IPS-18c (cell line): ENCODE measurements at regions not wholly inside any gene's neighbourhood (a gene's known extent, or its start where the extent isn't known, plus 50 kb on each side); places are given as distances from the start of the nearest gene placed in this dataset.

Source experiments
- H3K4me3 ChIP-seq: 2 replicates; pipeline ENCODE4 v1.7.0; 2013; ENCODE audit warnings: low read depth, mild to moderate bottlenecking, low read length, moderate library complexity; ENCODE audit not compliant: insufficient read depth
- H3K9me3 ChIP-seq: one replicate; pipeline ENCODE4 v1.6.1; 2013; ENCODE audit warnings: mild to moderate bottlenecking, low read length, moderate library complexity; ENCODE audit not compliant: control insufficient read depth, insufficient read depth

DNA sequence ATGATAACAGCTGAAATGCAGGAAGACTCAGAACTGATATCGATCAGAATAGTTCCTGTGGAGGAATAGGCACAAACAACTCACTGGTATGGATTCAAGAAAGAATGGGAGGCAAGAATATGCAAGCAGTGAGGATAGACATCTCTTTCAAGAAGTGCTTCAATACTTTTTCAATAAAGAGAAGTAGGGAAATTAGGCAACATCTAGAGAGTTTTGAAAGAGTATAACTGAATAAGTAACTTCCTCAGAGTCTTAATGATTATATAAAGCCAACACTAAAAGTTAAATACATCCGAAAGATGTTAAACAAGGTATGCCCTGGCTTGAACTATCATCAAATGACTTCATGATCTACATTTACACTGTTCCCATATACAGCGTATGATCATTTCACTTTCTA is 1443.0 kb downstream of the PCDH7 start:
- Histone ChIP-seq H3K9me3 (no peaks in the 10 kb centered on the region), H3K4me3 (no peak overlapping the region)

DNA sequence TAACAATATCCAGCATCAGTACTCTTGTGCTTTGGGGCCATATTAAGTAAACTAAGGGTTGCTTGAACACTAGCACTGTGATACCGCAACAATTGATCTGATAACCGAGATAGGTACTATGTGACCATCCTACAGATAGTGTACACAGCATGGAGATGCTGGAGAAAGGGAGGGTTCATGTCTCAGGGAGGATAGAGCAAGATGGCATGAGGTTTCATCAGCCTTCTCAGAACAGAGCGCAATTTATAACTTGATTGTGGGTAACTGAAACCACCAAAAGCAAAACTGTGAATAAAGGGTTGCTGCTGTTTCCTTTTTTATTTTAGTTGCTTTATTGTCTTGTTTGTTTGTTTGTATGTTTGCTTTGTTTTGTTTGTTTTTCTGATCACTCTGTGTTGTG is 1449.7 kb downstream of the PCDH7 start:
- Histone ChIP-seq H3K9me3 (no peaks in the 10 kb centered on the region), H3K4me3 (no peak overlapping the region)

DNA sequence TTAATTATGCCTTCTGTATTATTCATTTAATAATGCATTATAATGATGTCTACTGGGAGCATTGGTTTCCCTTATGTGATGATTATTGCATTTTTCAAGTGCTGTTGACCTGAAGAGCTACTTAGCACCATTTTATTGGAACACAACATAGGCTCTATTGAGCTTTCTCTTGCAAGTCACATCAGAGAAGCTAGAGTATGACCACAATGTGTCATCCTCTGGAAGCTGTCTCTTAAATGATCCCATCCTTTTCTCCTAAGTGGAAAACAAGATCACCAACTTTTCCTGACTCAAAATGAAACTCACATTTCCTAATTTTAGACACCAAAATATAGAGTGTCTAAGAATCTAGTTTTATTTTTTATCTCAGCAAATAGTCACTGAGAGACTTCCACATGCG is 1451.9 kb downstream of the PCDH7 start:
- H3K9me3 ChIP-seq: no peaks in the 10 kb centered on the region
- H3K4me3 ChIP-seq: no peak overlapping the region

DNA sequence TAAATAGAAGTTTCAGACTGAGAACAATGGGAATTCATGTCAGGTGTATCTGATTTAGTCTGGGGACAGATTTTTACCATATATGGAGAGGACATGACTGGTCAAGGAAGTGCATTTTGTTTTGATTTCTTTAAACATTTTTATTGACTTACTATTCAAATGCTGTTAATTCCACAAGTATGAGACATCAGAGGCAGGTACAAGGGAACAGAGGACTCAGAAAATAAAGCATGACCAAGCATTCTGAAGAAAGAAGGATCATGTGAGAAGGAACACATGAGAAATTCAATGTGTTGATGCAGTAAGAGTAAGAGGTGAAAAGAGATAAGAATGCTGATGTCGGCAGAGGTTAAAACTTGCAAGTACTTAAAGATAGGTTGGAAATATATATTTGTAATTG is 1452.6 kb downstream of the PCDH7 start:
- Histone ChIP-seq H3K9me3 (no peaks in the 10 kb centered on the region), H3K4me3 (no peak overlapping the region)

DNA sequence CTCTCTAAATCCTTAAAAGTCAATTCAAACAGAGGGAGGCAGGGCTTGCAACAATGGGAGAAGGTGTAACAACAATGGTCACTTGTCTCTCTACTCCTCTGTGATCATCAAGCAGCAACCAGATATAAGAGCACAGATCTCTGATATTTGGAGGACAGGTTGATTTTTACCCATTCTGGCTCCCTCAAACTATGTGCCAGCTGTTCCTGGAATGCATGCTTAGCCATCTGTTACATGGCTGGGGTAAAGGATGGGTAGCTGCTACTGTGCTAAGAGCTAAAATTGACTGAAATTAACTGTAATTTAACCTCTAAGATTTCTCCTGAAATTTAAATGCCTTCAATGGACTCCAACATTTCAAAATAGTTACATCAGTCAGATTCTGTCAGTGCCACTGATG is 1459.9 kb downstream of the PCDH7 start:
- Histone ChIP-seq H3K9me3 (no peaks in the 10 kb centered on the region), H3K4me3 (no peak overlapping the region)

DNA sequence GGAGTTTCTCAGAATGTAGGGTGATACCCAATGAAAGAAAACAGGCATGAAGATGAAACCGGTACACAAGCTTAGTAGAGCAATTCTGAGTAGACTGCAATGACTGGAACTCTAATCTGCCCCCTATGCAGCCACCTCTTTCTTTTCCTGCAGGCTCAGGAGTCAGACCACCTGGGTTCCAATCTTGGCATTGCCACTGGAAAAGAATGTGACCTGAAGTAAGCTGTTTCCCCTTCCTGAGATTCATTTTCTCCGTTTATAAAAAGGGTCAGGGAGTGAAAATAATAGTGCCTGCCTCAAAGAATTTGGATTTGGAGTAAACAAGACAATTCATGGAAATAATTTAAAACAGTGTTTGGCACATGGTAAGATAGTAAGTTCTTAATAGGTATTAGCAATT is 1464.0 kb downstream of the PCDH7 start:
- no peak overlapping the region for H3K4me3 ChIP-seq
- H3K9me3 ChIP-seq: no peaks in the 10 kb centered on the region

DNA sequence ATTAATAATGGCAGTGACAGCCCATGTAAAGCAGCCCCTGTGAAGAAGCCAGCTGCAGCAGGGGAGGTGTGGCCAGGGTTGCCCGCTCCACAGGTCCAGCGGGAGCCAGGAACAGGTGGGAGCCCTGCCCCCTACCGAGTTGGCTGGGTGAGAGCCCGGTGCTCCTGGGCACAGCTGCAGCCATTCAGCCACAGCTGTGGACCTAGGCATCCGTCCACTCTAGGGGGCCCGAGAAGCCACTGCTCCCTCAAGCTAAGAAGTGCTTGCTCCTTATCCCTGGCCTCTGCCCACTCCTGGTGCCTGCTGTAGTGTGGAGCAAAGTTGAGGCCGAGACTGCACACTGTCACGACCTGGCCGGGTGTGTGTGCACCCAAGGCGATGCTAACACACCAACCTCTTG is 1469.0 kb downstream of the PCDH7 start:
- Histone ChIP-seq H3K4me3 (no peak overlapping the region), H3K9me3 (peaks cover 2% of the 10 kb centered on the region)

DNA sequence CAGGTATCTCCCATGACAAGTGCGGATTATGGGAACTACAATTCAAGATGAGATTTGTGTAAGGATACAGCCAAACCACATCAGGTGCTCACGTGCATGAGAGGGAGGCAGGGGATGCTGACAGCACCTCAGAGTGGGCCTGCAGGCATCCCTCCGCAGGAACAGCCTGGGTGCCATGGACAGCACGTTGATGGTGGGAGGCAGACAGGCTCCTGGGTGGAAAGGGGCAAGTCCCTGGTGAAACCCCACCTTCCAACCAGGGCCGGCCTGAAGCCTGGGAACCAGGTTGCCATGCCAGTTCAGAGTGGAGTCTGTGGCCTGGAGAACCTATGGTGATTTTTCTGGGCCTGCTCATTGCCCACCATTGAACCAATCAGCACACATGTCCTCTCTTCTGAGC is 1469.6 kb downstream of the PCDH7 start:
- Histone ChIP-seq H3K9me3 (peaks cover 2% of the 10 kb centered on the region), H3K4me3 (no peak overlapping the region)

DNA sequence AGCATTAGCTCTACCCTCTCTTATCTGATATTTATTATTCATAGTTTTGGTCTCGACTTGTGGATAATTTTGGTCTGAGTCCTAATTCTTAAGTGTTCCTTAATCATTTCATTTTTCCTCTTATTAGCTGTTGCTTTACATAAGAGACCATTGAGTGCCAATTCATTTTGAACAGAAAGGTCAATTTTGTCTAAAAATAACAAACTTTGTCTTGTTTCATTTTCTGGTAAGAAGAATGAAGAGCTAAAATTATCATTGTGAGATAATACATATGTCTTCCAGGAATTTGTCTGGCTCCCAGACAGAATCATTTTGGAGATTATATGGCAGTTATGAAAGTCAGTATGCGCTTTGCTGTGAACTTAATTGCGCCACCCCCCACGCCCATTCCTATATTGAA is 1471.8 kb downstream of the PCDH7 start:
- peaks cover 2% of the 10 kb centered on the region for H3K9me3 ChIP-seq
- H3K4me3 ChIP-seq: no peak overlapping the region

DNA sequence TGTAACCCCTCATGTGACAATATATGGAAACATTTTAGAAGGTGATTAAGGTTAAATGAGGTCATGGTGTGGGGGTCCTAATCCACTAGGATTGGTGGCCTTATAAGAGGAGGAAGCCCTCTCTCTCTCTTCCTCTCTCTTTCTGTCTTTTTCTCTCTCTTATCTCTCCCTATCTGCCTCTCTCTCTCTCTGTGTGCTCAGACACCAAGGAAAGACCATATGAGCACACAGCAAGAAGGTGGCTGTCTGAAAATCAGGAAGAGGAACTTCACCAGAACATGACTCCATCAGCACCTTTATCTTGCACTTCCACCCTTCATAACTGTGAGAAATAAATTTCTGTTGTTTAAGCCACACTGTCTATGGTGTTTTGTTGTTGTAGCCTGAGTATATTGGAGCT is 1472.2 kb downstream of the PCDH7 start:
- H3K4me3 ChIP-seq: no peak overlapping the region
- peaks cover 2% of the 10 kb centered on the region for H3K9me3 ChIP-seq

DNA sequence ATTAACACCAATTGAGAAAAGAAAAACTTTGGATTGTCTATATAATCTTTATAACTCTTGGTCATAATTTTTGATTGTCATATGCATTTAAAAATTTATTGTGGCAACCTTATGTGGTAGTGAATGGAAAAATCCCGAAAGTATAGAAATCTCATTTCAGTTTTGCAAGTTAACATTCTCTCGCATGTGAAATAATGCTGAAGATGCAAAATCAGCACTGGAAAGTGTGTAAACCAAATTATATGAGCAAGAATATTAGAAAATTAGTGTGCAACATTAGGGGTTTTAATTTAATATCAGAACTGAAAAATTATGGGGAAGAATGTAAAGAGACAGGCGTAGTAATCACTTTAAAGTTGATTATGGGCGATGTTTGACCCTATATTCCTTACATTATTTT is 1472.8 kb downstream of the PCDH7 start:
- Histone ChIP-seq H3K4me3 (no peak overlapping the region), H3K9me3 (peaks cover 2% of the 10 kb centered on the region)

DNA sequence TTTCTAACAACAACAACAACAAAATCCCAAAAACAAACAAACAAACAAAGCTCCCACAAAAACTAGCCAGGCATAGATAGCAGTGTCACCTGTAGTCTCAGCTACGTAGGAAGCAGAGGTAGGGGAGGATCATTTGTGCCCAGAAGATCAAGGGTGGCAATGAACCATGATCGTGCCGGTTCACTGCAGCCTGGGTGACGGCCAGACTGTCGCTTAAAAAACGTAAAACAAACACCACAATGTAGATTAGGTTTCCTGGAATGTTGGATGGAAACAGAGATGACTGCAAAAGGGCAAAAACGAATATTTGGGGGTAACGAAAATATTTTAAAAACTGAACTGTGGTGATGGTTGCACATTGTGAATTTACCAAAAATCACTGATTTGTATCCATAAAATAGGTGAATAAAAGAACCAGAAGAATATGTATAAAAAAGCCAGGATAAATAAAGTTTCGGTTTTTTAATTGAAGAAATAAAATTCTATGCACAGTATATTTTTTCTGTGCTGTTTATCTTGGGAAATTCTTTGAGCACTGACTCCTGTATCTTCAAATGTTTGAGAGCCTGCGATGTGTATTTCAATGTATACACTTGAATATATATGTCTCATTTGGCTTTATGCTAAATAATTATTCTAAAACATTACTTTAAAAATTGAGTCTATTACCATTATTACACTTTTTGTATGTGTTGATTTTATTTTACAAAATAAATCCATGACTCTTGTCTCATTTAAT is 1477.0 kb downstream of the PCDH7 start:
- H3K4me3 ChIP-seq: no peak overlapping the region
- no peaks in the 10 kb centered on the region for H3K9me3 ChIP-seq

DNA sequence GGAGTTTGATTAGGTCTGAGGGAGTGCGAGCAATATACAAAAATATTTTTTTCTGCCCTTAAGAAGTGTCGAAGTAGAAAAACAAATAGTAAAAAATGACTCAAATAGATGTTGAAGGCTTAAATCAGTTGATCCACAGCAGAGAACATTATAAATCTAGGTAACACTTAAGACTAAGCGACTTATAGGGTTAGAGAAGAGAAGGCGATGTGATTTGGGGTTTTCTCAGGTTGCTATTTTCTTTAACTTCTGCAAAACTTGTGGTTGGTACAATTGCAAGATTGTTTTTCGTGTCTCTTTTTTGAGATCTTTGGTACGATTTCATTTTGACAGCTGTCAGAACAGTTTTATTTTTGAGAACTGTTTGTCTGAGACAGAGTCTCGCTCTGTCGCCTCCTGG is 1479.5 kb downstream of the PCDH7 start:
- Histone ChIP-seq H3K9me3 (no peaks in the 10 kb centered on the region), H3K4me3 (no peak overlapping the region)

DNA sequence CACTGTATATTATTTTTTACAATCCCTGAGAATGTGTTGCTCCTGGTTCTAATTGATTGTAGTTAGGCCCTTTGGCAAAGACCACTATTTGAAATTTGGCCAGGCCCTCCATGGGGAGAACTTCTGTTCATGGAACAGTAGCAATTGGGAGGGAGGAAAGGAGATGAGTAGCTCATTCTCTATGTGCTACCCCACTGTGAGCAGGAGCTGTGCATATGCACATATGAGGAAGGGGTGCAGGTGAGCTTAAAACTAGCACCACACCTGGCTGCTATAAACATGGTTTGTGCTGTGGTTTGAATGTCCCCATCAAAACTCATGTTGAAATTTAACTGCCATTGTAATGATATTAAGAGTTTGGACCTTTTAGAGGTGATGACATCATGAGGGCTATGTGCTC is 1483.2 kb downstream of the PCDH7 start:
- Histone ChIP-seq H3K4me3 (no peak overlapping the region), H3K9me3 (no peaks in the 10 kb centered on the region)

DNA sequence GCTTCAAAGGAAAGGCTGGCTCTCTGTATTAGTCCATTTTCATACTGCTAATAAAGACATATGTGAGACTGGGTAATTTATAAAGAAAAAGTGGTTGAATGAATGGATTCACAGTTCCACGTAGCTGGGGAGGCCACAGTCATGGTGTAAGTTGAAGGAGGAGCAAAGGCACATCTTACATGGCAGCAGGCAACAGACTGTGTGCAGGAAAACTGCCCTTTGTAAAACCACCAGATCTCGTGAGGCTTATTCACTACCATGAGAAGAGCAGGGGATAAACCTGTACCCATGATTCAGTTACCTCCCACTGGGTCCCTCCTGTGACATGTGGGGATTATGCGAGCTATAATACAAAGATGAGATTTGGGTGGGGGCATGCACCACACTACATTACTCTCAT is 1486.6 kb downstream of the PCDH7 start:
- no peak overlapping the region for H3K4me3 ChIP-seq
- no peaks in the 10 kb centered on the region for H3K9me3 ChIP-seq

DNA sequence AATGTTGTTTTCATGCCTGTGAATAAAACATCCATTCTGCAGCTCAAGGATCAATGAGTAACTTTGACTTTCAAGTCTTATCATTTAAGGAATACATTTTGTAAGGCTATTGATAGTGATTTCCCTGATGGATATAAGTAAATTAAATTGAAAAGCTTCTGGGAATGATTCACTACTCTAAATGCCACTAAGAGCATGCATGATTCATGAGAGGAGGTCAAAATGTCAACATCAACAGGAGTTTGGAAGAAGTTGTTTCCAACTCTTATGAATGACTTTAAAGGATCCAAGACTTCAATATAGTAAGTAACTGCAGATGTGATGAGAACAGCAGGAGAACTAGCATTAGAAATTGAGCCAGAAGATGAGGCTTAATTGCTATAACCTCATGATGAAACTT is 1487.3 kb downstream of the PCDH7 start:
- no peaks in the 10 kb centered on the region for H3K9me3 ChIP-seq
- no peak overlapping the region for H3K4me3 ChIP-seq

DNA sequence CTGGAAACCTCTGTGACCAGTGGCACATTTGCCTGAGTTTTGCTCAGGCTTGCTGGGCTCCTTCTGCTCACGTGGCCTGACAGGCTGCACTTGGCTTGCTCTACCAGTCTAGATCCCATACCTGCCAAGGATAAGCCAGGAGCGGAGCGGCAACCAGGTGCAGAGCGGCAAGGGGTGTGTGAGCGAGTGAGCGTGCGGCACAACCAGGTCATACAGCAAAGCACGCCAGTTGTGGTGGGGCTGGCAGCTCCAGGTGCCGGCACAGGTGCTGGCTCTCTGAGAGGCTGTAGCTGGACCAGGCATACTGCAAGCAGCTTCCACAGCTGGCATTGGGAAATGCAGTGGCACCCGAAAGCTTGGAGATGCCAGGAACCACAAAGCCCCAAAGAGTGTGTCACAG is 1495.1 kb downstream of the PCDH7 start:
- H3K9me3 ChIP-seq: no peaks in the 10 kb centered on the region
- H3K4me3 ChIP-seq: no peak overlapping the region

DNA sequence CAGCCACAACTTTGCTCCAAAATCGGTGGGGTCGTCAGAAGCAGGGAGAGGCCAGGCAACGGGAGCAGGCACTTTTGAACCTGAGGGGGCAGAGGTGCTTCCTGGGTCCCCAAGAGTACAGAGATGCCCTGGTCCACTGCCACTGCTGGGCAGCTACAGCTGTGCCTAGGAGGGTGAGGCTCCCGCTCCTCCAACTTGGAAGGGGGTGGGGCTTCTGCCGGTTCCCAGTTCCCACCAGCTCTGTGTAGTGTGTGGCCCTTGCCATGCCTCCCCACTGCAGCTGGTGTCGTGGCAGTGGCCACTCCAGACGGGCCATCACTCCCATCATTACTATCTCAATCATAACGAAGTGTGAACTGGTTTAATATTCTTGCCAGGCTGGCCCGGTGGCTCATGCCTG is 1496.3 kb downstream of the PCDH7 start:
- Histone ChIP-seq H3K4me3 (no peak overlapping the region), H3K9me3 (no peaks in the 10 kb centered on the region)

DNA sequence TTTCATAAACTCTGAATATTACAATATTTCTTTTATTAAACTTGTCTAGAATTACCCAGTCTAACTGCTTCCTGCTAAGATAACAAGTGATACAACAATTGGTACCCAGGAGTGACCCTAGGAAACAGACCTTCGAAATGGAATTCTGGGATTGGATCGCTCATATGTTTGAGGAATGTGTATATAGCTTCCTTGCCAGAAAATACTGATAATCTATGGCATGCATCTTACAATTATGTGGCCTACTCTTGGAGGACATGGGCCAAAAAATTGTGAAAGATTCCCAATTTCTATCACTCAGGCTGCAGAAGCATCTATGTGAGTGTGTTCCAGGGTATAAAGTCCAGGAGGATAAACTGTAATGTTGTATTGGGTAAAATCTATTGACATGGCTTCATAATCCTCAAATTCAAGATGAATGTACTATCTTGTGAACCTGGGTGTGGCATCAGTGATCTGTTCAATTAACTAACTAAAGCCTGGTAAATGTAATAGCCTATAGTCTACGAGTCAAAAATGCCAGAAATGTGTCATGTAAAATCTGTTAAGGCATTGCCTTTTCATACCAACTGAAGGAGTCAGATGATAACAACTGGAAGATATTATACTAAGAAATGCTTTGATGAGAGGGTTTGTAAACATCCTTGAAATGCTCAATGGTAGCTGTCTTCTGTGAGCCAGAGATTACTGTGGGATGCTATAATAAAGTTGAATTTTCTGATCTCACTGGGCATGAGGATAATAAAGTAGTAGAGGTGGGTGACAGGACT is 1499.3 kb downstream of the PCDH7 start:
- H3K4me3 ChIP-seq: no peak overlapping the region
- no peaks in the 10 kb centered on the region for H3K9me3 ChIP-seq
